Gastrocnemius medialis (tissue), 4 donors: ENCODE measurements at regions not wholly inside any gene's neighbourhood (a gene's known extent, or its start where the extent isn't known, plus 50 kb on each side); places are given as distances from the start of the nearest gene placed in this dataset.

Source experiments
- ATAC-seq, 2 donors: fragments of 150-250 bp; one replicate each; pipeline ENCODE4 v1.9.1; 2016
- DNase-seq, 2 donors: peaks; one replicate each; pipeline ENCODE4 v3.0.0-alpha.2; 2019
- H3K27ac ChIP-seq, 4 donors: fragments of 200-600 bp; sonication (generic); 1 replicate in 1 of 4; 2 replicates in 3 of 4; pipeline ENCODE4 v1.5.1; 2016 to 2018; ENCODE audit warnings: mild to moderate bottlenecking in 2 of 4, moderate library complexity in 1 of 4
- H3K27me3 ChIP-seq, 3 donors: fragments of 200-600 bp; sonication (generic) in 2 of 3; 1 replicate in 1 of 3; 2 replicates in 2 of 3; pipeline versions ENCODE4 v1.5.1 to v1.6.0; 2016 to 2019; ENCODE audit warnings: mild to moderate bottlenecking in 1 of 3, moderate library complexity in 1 of 3
- H3K36me3 ChIP-seq, 2 donors: fragments of 200-600 bp; sonication (generic) in 1 of 2; one replicate each; pipeline ENCODE4 v1.5.1; 2017 to 2018
- H3K4me1 ChIP-seq, 2 donors: fragments of 200-600 bp; sonication (generic) in 1 of 2; one replicate each; pipeline ENCODE4 v1.5.1; 2016 to 2017; ENCODE audit warnings: mild to moderate bottlenecking in 2 of 2
- H3K4me3 ChIP-seq, 4 donors: fragments of 200-600 bp; sonication (generic) in 3 of 4; 1 replicate in 1 of 4; 2 replicates in 3 of 4; pipeline ENCODE4 v1.5.1; 2016 to 2019; ENCODE audit warnings: mild to moderate bottlenecking in 2 of 4
- H3K9me3 ChIP-seq, 3 donors: fragments of 200-600 bp; sonication (generic) in 2 of 3; 1 replicate in 1 of 3; 2 replicates in 2 of 3; pipeline ENCODE4 v1.5.1; 2016 to 2019
- CTCF ChIP-seq, 5 experiments: fragments of 450-650 bp in 3 of 5; fragments of 200-600 bp in 2 of 5; sonication (generic) in 2 of 5; IDR thresholded peaks in 4 of 5; conservative IDR thresholded peaks in 1 of 5; 1 replicate in 4 of 5; 2 replicates in 1 of 5; pipeline ENCODE4 v1.5.1; 2016 to 2019; ENCODE audit warnings: antibody characterized with exemption in 5 of 5, mild to moderate bottlenecking in 3 of 5, moderate library complexity in 3 of 5
- POLR2A ChIP-seq, 2 donors: fragments of 450-650 bp; IDR thresholded peaks; one replicate each; pipeline ENCODE4 v1.6.1; 2017; ENCODE audit warnings: antibody characterized with exemption in 2 of 2, mild to moderate bottlenecking in 2 of 2, moderate library complexity in 2 of 2
- in situ Hi-C, 4 donors: fragments of 200-750 bp; cut with MboI; loops; one replicate each; pipeline versions ENCODE4 v1.15.0 to v1.8.0; 2017; ENCODE audit warnings: low sequenced_read_pairs in 4 of 4
- intact Hi-C: fragments of 100-400 bp; cut with DNase I; formaldehyde crosslinking; loops from one replicate; pipeline ENCODE4 v1.15.1; 2023; ENCODE audit warnings: low total_unique reads

DNA sequence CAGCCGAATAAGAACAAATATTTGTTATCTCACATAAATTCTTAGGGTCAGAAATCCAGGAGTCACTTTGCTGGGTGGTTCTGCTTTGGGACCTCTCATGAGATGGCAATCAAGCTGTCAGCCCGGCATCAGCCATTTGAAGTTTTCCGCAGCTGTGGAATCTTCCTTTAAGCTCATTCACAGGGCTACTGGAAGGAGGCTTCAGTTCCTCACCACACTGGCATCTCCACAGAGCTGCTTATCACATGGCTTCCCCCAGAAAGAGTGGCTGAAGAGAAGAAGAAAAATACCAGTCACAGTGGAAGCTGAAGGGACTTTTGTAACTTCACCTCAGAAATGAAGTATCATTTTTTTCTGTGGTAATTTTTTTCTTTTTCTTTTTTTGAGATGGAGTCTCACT lies 267.7 kb downstream of the CHL1 start:
- in situ Hi-C loops, result no loop called here
- H3K4me3 ChIP-seq, result no peak overlapping the region
- no peaks in the 10 kb centered on the region for H3K36me3 ChIP-seq
- DNase-seq (no peak), ATAC-seq (no peak)
- H3K9me3 ChIP-seq, result no peaks in the 10 kb centered on the region
- peaks cover 10 to 17% of the 10 kb centered on the region in 2 donors for H3K4me1 ChIP-seq
- no peaks in the 10 kb centered on the region for H3K27me3 ChIP-seq
- no peak overlapping the region for H3K27ac ChIP-seq
- TF ChIP-seq POLR2A (IDR thresholded peaks at IDR 0.05), result no peak
- TF ChIP-seq CTCF (IDR thresholded peaks at IDR 0.05 in 4 of 5, conservative IDR thresholded peaks at IDR 0.05 in 1 of 5), result no peak
- intact Hi-C loops, result no loop called here

- in situ Hi-C loops (no loop called here), intact Hi-C loops (no loop called here)
- DNase-seq, result no peak
- Histone ChIP-seq H3K4me3 (no peak overlapping the region), H3K4me1 (peaks cover 0 to 4% of the 10 kb centered on the region in 2 donors), H3K27ac (no peak overlapping the region), H3K36me3 (no peaks in the 10 kb centered on the region), H3K27me3 (no peaks in the 10 kb centered on the region), H3K9me3 (no peaks in the 10 kb centered on the region)
- no peak for ATAC-seq
- TF ChIP-seq CTCF (IDR thresholded peaks at IDR 0.05 in 4 of 5, conservative IDR thresholded peaks at IDR 0.05 in 1 of 5), result no peak
- TF ChIP-seq POLR2A (IDR thresholded peaks at IDR 0.05), result no peak
These were observed 271.6 kb downstream of the CHL1 start for GRCh38 chr3:468172-468571.

DNA sequence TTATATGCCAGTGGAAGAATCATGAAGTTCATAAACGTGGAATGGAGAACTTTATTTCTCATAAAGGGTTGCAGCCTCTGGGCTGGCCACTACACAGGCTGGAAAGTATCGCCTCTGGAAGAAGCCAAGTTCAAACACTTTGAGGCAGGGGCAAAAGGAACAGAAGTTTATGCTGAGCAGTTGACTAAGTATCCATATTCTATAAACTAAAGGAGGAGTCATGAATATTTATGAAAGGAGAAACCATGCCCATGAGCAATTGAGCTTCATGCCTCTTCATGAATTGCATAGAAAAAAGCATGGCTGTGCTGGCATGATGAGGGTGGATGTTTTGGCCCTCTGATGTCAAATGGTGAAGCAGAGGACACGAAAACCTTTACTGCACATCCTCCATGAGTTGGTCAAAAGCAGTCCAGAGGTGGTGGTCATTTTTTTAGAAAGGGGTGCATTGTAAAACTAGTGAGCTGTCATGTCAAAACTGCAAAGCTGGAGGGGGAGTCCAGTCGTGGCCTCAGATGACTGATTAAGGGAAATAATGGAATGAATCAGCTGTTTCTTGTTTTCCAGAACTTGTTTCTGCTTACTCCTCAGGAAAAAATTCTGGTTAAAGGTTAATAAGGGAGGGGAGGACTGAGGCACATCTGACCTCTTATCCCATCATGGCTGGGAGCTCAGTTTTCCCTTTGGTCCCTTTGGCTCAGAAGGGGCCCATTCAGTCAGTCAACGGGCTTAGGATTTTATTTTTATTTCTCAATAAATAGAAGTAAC lies 276.7 kb downstream of the CHL1 start:
- H3K4me3 ChIP-seq, result no peak overlapping the region
- DNase-seq, result no peak
- H3K36me3 ChIP-seq, result no peaks in the 10 kb centered on the region
- intact Hi-C loops (no loop called here), in situ Hi-C loops (no loop called here)
- no peaks in the 10 kb centered on the region for H3K27me3 ChIP-seq
- no peak for ATAC-seq
- H3K27ac ChIP-seq, result no peak overlapping the region
- TF ChIP-seq CTCF (IDR thresholded peaks at IDR 0.05 in 4 of 5, conservative IDR thresholded peaks at IDR 0.05 in 1 of 5) (no peak), POLR2A (IDR thresholded peaks at IDR 0.05) (no peak)
- no peaks in the 10 kb centered on the region for H3K4me1 ChIP-seq
- H3K9me3 ChIP-seq, result no peaks in the 10 kb centered on the region

- no peaks in the 10 kb centered on the region for H3K27me3 ChIP-seq
- DNase-seq, result no peak
- TF ChIP-seq POLR2A (IDR thresholded peaks at IDR 0.05) (no peak), CTCF (IDR thresholded peaks at IDR 0.05 in 4 of 5, conservative IDR thresholded peaks at IDR 0.05 in 1 of 5) (no peak)
These were observed 278.3 kb downstream of the CHL1 start for GRCh38 chr3:474828-475227.

GRCh38 chr3:480070-480469 lies 283.5 kb downstream of the CHL1 start:
- DNase-seq (no peak), ATAC-seq (no peak)
- H3K4me3 ChIP-seq, result no peak overlapping the region
- H3K4me1 ChIP-seq, result no peaks in the 10 kb centered on the region
- intact Hi-C loops, result no loop called here
- H3K9me3 ChIP-seq, result no peaks in the 10 kb centered on the region
- no peaks in the 10 kb centered on the region for H3K36me3 ChIP-seq
- H3K27me3 ChIP-seq, result no peaks in the 10 kb centered on the region
- in situ Hi-C loops, result no loop called here
- H3K27ac ChIP-seq, result no peak overlapping the region
- TF ChIP-seq POLR2A (IDR thresholded peaks at IDR 0.05) (no peak), CTCF (IDR thresholded peaks at IDR 0.05 in 4 of 5, conservative IDR thresholded peaks at IDR 0.05 in 1 of 5) (no peak)

More at GRCh38 chr3:474828-475227, 278.3 kb downstream of the CHL1 start:
- no peak overlapping the region for H3K4me3 ChIP-seq
- in situ Hi-C loops (no loop called here), intact Hi-C loops (no loop called here)
- H3K27ac ChIP-seq, result no peak overlapping the region
- no peaks in the 10 kb centered on the region for H3K9me3 ChIP-seq
- ATAC-seq, result no peak
- no peaks in the 10 kb centered on the region for H3K36me3 ChIP-seq
- H3K4me1 ChIP-seq, result no peaks in the 10 kb centered on the region
